Ramos (cell line): ENCODE measurements at regions not wholly inside any gene's neighbourhood (a gene's known extent, or its start where the extent isn't known, plus 50 kb on each side); places are given as distances from the start of the nearest gene placed in this dataset.

Source experiments
- in situ Hi-C: fragments of 300-500 bp; cut with MboI; formaldehyde crosslinking; loops from one replicate; pipeline ENCODE4 v1.14.3; 2022; ENCODE audit warnings: low sequenced_read_pairs; ENCODE audit not compliant: unreplicated experiment

- in situ Hi-C loops = loop anchor here (25.0 kb wide), 3 partner anchors 412 to 1462 kb away; partner anchors contain the start of gene CAPSL
Measured at GRCh38 chr5:34475249-34475966, 180.7 kb upstream of the RAI14 start.

DNA sequence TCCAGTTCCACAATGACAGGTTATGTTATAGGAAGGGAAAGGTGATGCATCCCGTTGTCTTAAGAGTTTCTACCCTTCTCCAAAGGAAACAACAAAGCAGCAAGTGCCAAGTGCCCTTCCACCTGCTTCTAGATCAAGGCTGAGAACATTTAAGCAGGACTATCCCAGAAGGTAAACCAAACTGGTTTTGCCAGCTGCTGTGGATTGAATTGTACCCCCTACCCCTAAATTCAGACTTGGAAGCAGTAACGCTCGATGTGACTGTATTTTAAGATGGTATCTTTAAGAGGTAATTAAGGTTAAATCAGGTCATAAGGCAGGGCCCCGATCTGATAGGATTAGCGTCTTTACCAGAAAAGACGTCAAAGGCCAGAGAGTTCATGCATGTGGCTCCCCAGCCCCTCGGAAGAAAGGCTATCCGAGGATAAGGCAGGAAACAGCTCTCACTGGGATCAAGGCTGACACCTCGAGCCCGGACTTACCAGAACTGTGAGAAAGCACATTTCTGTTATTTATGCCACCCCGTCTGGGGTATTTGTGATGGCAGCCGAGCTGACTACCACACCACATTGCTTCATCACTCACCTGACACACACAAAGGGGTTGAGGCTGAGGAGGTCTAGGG lies 179.1 kb upstream of the RAI14 start:
- in situ Hi-C loops = loop anchor here (25.0 kb wide), 3 partner anchors 410 to 1460 kb away; partner anchors contain the start of gene CAPSL

- in situ Hi-C loops = loop anchor here (25.0 kb wide), 3 partner anchors 406 to 1456 kb away; partner anchors contain the start of gene CAPSL
Measured at GRCh38 chr5:34480810-34481528, 175.2 kb upstream of the RAI14 start.

- in situ Hi-C loops = loop anchor here (25.0 kb wide), 3 partner anchors 404 to 1454 kb away; partner anchors contain the start of gene CAPSL
Measured at GRCh38 chr5:34483442-34484033, 172.6 kb upstream of the RAI14 start.

GRCh38 chr5:34484216-34484920 lies 171.8 kb upstream of the RAI14 start:
- in situ Hi-C loops = loop anchor here (25.0 kb wide), 3 partner anchors 403 to 1453 kb away; partner anchors contain the start of gene CAPSL

- in situ Hi-C loops = loop anchor here (25.0 kb wide), 3 partner anchors 402 to 1452 kb away; partner anchors contain the start of gene CAPSL
Measured at GRCh38 chr5:34485768-34486030, 170.4 kb upstream of the RAI14 start.

GRCh38 chr5:34486160-34486848 lies 169.8 kb upstream of the RAI14 start:
- in situ Hi-C loops = loop anchor here (25.0 kb wide), 3 partner anchors 401 to 1451 kb away; partner anchors contain the start of gene CAPSL

- in situ Hi-C loops = loop anchor here (25.0 kb wide), 3 partner anchors 400 to 1450 kb away; partner anchors contain the start of gene CAPSL
Measured at GRCh38 chr5:34486849-34487158, 169.3 kb upstream of the RAI14 start.

- in situ Hi-C loops = loop anchor here (25.0 kb wide), 3 partner anchors 400 to 1450 kb away; partner anchors contain the start of gene CAPSL
Measured at GRCh38 chr5:34487159-34487879, 168.8 kb upstream of the RAI14 start.

DNA sequence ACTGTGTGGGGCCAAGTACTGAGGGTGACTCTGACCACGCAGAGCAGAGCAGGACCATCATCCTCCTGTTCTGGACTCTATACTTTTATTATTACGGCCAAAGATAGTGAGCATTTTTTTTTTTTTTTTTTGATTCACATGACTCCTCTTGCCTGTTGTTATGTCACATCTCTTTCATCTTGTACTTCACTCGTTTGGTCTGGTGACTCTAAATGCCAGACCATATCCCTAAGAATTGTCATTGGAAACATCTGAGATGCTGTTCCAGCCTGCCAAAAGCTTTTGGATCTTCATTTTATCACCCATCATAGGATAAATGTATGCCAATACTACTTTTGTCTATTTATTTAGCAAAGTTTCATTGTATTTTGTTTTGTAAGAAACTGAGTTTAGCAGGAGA lies 168.2 kb upstream of the RAI14 start:
- in situ Hi-C loops = loop anchor here (25.0 kb wide), 3 partner anchors 399 to 1449 kb away; partner anchors contain the start of gene CAPSL

DNA sequence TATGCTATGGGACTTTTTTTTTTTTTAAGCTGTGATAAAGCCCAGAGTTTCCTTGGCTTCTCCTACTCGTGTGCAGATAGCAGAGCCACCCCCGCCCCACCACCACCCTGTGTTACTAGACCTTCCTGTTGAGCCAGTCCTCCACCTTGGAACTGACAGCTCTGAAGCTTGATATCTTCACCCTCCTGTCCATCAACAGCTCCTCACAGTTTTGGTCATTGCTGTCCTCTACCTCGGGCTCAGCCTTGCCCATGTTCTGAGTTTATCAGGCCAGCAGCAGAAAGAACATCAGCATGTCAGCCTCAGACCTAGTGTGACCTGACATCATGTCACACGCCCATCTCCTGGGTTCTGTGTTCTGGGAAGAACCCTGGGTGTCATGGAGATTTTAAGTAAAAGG lies 167.1 kb upstream of the RAI14 start:
- in situ Hi-C loops = loop anchor here (25.0 kb wide), 3 partner anchors 398 to 1448 kb away; partner anchors contain the start of gene CAPSL

DNA sequence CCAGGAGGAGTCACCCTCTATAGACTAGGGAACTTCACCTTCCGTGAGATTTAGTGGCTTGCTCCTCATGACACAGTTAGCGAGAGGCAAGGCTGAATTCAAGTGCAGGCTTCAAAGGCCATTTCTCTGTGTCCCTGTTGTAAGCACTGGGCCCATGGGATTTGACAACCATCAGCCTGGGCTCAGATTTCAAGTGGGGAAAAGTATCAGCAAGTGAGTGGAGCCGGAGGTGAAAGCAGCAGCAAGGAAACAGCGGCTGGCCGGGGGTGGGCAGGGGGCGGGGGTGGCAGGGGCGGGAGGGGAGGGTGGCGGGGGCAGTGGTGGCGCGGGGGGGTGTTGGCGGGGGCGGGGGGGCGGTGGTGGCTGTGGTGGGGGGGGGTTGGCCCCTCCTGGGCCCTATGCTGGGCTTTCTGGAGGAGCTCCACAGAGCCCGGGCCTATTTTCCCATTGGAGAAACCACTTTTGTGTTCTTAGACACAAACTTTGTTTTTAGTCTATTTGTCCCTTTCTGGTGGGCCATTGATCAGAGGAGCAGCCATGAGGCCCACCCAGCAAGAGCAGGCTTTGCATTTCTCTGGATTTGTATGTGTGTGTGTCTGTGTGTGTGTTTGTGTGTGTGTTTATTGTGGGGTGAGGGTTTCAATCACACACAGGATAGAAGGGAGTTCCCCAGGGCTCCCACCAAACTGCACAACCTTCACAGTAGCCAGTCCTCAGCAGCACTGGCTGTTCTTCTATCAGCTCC lies 165.4 kb upstream of the RAI14 start:
- in situ Hi-C loops = loop anchor here (25.0 kb wide), 3 partner anchors 397 to 1447 kb away; partner anchors contain the start of gene CAPSL

GRCh38 chr5:34491251-34491620 lies 164.9 kb upstream of the RAI14 start:
- in situ Hi-C loops = loop anchor here (25.0 kb wide), 3 partner anchors 396 to 1446 kb away; partner anchors contain the start of gene CAPSL

DNA sequence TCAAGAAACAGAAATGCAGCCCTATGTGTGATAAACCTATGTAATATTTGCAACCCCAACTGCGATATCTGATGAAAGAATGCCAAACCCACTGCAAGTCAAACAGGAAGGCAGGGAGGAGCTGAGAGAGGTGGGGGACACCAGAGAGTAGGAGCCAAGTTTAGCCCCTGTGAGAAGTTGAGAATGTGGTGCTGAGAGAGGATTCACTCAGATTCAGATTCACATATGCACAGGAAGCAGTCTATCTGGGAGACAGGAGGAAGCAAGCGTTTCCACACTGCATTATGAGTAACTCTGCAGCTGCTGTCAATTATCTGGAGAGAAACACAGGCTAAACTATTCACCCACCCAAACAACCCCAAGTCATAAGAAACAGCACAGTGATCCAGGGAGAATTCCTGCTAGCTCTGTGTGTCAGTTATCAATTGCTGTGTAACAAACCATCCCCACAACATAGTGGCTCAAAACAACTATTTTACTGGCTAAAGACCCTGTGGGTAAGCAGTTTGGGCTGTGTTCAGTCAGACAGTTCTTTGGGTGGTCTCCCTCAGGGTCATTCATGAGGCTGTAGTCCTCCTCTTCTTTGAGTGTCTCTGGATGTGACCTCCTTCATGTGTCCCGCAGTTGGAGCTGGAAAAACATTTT lies 161.9 kb upstream of the RAI14 start:
- in situ Hi-C loops = loop anchor here (25.0 kb wide), 3 partner anchors 393 to 1443 kb away; partner anchors contain the start of gene CAPSL

GRCh38 chr5:34495178-34495577 lies 160.9 kb upstream of the RAI14 start:
- in situ Hi-C loops = loop anchor here (25.0 kb wide), 3 partner anchors 392 to 1442 kb away; partner anchors contain the start of gene CAPSL

DNA sequence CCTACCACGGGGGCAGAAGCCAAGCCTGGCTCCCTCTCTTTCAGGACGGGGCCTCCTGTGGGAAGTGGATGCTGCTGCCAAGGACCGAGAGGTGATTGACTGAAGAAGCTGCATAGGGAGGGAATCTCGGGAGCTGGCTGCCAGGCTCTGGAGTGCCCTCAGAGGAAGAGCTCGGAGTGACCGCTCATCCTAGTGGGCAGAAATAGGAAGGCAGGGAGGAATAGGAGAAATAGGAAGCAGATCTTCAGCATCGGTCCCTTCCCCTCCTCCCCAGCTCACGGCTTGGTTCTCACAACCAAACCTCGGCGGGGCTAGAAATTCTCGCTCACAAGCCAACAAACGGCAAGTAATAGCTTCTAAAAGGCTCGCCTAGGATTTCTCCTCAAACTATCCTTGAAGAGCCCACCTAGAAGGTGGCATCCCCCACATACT lies 159.9 kb upstream of the RAI14 start:
- in situ Hi-C loops = loop anchor here (25.0 kb wide), 3 partner anchors 391 to 1441 kb away; partner anchors contain the start of gene CAPSL
